HPDE6-E6E7 (cell line): ENCODE measurements at regions not wholly inside any gene's neighbourhood (a gene's known extent, or its start where the extent isn't known, plus 50 kb on each side); places are given as distances from the start of the nearest gene placed in this dataset.

ENCODE experiments used
- DNase-seq: peaks from one replicate; pipeline ENCODE4 v3.0.0; 2011; ENCODE audit warnings: missing footprints; ENCODE audit errors: extremely low spot score

DNA sequence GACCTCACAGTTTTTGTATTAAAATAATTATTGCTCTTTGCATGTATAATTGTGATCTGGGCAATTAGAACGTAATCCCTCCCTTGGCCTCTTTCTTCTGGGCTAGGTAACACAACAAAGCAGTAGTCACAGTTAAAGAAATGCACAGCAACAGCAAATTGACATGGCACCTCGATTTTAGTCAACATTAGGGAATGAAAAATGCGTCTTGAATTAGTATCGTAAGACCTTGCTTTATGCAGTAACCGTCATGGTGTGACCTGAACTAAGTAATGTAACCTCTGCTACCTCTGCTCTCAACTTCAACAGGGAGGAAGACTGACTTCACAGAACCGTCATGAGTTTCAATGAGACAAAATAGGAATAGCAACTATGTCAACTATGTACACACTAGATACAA, 265.4 kb upstream of the MAF start:
- no peak for DNase-seq

DNA sequence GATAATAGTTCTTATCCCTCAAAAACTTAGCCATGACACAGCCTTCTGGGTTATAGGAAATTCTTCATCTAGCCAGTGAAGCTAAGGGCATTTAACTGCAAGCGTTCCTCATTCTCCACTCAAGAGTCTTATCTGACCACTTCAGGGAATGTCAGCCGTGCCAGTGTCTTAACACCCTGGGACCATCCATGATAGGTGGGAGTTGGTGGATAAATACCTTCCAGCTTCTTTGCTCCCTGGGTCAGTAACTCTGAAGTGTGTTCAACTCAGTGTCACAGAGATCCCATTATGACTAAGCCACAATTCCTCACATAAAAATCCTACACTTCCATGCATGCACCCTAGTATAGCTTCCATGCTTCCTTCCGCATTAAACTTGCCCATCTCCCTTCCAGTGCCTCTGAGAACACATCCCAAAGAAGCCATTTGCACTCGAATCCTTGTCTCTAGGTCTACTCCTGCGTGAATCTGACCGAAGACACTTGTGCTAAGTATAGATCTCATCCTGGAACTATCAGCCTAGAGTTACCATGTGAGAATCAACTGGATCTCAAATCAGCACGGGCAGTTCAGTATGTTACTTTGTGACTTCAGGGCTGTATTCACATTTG, 264.3 kb upstream of the MAF start:
- DNase-seq: no peak

DNA sequence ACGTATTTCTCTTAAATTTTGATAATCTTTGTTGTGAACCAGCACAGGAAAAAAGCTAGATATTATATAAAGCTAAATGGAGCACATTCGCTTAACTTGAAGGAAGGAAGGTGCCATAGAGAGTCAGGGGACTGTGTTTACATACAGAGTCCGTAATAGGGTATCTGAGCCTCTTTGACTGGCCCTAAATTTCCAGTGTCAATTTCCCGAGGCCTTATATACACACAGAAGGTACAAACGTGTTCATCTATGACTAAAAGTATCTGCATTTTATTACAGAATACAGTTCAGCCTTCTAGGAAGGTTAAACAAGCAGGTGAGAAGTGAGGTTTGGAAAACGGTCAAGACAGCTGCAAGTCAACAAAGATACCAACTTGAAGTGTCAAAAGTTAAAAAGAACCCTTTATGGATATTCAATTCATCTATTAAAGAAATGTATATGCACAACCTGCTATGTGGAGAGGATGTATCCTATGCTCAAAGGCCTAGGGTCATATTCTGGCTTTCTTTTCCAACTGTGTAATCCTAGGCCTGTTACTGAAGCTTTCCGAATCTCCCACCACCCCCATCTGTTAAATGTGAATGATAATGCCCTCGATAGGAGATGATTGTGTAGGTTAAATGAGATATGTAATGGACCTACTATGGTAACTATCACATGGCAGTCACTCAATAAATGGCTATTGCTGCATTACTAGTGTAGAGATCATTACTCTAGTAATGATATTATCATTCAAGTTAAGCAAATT, 263.7 kb upstream of the MAF start:
- no peak for DNase-seq

DNA sequence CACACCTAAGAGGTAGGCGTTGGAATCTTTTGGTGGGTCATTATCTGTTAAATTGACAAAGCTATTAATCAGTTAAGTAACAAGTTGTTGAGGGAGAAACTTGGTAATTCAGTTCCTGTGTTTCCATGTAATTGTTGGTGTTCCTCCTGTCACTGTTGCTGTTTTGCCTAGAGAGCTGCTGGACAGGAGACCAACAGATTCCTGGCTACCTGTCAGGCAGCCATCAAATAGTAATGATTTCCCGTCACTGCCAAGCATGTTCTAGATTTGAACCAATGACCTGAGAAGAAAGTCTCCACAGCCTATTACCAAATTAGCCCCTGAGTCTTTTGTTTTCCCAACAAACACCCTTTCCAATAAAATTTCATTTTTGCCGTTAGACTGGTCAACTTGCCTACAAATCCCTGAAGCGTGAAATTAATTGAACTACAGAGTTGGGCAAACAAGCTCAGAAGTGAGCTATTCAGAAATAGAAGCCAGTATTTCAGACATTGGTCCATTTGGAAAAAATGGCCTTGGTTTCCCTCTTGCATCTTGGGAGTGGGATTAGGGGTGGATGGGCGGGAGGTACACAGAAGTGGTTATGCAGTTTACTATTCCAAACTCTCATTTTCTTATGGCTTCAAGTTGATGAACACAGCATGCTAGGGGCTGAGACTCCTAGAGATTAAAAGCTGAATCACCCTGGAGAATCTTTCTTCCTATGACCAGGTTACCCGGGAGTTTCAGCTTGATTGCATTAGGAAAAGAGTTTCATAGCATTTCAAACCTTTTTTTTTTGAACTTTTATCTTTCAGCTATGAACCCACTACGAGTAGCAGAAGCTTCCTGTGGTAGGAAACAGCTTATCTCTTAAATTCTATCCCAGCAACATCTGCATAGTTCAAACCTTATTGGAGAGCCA, 262.8 kb upstream of the MAF start:
- DNase-seq: no peak

DNA sequence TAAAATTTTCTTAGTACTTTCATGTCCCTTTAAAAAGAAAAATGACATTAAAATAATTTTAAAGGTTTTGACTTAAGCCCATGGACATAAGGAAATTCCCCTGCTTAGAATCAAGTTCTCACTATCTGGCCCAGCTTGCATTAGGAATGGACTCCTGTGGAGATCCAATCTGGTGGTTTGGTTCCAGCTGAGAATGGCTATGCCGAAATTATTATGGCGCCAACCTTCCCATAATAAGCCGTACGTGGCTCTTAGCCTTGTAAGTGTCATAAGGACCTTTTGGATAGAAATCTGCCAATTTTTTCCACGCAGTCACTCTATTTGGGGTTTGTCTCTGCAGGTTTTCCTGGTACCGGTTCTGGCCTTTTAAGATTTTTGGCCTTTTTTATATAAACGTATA, 262.1 kb upstream of the MAF start:
- no peak for DNase-seq

DNA sequence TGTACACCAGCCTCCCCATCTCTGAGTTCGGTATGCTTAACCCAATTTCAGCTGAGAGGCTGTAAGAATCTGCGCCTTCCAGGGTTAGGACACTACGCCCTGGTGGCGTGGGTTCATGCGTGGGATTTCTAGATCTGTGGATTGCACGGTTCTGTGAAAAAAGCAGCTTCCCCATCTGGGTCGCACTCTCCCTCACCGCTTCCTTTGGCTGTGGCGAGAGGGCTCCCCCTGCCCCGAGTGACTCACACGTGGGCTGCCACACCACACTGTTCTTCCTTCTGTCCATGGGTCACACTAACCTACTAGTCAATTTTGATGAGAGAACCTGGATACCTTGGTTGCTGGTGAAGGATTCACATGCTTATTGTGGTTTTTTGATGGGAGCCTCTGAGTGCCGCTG, 256.0 kb upstream of the MAF start:
- no peak for DNase-seq

DNA sequence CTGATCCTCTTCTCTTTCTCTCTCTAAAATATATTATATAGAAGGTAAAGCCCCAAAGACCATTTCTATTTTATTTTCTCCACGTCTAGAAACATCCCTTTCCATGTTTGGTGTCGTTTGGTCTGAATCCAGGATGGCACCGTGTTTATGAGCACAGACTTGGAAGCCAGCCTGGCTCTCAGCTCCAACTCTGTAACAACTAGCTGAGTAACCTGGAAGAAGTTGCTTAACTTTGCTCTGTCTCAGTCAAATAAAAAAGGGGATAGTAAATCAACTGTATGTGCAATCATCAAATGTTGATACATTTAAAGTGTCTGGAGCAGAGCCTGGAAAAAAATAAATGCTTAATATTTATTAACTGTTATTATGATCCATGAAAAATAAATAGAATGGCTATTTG, 249.8 kb upstream of the MAF start:
- no peak for DNase-seq

DNA sequence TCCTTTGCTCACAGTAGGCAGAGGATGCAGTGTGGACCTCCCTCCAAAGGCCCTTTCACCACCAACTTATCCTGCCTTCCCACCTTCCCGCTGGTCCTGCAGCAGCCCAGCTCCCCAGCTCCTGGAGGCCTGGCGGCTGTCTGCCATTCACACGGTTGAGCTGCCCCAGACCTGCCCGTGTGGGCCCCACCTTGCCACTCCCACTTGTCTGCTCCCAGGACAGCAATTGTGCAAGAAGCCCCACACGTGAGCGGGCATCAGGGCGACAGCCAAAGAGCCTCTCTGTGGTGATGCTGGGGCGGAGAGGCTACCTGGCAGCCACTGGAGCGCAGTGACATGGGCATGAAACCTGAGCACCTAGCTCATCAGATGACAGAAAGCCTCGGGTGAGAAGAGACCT, 248.6 kb upstream of the MAF start:
- DNase-seq: no peak

DNA sequence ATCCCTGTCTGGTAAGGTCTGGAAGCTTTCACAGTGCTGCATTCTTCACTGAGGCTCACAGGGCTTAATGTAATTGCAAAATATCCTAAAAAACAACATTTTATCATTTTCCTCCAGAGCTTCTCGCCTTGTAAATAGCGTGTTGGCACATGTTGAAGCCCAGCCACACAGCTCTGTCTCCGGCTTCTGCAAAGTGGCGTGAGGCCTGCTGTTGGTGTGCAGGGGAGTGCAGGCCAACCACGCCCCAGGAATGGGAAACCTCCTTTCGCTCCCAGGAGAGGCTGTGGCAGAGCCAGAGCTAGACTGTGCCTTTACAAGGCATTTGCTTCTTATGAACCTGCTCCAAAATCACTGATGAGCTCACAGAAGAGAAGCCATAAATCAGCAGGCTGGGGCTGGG, 248.2 kb upstream of the MAF start:
- no peak for DNase-seq

DNA sequence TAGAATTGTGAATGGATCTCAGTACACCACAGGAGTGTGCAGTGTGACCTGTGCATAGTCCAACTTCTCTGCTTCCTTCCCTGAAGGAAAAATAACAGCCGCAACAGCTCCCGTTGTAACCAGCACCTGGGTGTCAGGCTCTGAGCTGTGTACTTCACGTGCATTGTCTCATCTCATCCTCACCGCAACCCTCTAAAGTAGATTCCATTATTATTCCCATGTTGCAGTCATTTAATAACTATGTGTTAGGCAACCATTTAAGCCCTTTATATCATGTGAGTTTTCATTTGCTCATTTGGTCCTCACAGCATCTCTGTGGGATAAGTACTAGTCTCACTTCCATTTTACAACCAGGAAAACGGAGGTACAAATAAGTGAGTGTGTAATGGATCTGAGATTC, 247.0 kb upstream of the MAF start:
- no peak for DNase-seq

DNA sequence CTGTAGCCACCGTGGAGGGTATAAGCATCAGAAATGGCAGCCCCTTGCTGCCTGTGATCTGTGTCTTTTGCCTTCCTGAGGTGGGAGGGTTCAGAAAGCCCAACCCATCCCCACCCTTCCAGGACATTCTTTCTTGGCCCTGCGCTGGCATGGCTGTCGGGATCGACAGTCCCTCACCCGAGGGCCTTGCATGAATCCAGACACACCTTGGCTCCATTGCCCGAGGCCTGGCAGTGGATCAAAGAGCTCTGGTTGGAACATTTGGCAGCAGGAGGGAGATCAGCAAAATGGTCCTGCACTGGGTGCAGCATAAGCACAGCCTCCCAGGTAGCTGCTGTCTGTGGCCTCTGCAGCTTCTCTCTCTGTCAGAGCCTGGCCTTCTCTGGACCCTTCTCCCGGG, 246.6 kb upstream of the MAF start:
- no peak for DNase-seq

DNA sequence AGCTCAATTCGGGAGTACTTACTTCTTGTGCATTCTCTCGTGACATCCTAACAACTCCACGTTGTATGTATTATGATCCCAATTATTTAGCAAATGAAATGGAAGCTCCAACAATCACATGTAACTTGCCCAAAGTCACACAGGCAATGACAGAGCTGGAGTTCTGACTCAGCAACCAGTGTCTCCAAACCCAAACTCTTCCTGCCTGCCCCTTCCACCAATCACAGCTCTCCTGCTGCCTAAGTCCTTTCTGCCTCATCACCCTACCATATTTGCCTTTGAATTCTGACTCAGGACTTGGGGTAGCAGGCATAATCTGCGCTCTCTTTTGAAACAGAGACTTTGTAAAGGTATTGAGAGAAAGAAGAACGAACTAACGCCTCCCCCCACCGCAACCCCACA, 245.2 kb upstream of the MAF start:
- no peak for DNase-seq

DNA sequence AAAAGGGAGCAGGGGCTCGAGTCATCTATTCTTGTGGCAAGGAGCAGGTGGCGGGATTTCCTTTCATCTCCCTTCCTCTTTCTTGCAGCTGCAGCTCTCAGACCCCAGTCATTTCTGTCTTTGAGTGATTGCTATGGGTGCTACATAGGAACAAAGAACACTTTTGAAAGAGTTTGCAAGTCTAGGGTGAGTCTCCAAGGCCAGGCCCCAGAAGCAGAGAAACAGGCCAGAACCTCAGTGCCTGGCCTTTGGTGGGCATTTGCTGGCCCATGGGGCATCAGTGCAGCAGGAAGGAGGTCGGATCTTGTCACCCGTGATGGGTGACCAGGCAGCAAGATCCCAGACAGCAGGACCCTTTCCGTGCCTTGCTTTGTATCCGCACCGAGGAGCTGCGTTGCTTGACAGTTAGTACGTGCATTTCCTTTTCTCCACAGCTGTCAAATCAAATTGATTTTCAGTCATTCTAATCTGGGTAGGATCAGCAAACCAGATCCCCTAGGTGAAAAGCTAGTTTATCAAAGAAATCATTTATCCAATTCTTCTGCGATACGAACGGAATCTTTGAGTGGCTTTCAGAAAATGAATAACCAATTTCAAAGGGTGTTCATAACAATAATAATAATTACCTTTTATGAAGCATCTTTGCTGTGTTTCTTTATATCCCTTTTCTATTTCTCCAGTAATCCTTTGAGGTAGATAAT, 244.6 kb upstream of the MAF start:
- no peak for DNase-seq

DNA sequence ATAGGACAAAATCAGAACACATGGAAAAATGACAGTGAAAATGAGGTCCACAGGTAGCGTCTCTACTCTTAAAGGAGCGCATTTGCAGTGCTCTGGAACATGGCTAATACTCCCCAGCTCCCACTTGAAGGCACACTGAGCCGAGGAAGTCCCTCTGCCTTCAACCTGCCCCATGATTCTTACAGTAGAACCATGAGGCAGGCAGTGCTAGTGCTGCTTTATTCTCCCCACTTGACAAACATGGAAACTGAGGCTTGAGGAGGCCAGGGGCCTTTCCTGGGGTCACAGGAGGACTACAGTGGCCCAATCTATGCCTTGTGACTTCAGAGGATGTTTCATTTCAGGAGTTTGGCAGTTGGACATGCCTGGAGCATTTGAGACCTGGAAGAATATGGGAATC, 244.1 kb upstream of the MAF start:
- DNase-seq: no peak

DNA sequence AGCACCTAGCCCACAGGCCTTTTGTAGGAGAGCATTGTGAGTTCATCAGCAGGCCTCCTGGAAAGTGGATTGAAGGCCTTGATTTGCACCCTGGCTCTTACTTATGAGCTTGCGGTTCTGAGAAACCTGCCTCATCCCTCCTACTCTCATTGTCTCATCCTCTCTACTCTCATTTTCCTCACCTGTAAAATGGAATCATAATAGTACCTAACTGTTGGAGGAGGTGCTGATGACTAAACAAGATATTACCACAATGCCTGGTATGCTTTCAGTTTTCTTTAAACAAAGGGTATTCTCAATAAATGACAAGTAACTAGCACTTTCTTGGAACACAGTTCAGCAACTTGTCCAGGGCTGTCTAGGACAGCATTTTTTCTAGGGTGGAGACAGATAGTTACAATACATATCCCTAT, 243.1 kb upstream of the MAF start:
- no peak for DNase-seq

DNA sequence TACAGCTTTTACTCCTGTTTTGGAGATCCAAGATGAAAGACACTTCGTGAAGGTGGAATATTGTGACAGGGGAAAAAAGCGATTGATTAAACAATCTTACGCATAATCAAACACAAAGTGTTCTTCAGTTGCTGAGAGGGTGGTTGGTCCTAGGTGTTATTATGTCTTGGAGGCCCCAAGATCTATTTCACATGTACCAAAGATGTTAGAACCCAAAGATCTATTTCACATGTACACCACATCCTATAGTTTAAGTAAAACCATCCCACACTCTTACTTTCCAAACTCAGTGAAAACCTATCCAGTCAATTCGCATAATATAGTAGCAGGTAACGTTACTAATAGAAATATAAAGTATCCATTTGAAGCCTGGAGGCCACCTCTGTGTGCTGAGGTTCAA, 242.6 kb upstream of the MAF start:
- DNase-seq: no peak

DNA sequence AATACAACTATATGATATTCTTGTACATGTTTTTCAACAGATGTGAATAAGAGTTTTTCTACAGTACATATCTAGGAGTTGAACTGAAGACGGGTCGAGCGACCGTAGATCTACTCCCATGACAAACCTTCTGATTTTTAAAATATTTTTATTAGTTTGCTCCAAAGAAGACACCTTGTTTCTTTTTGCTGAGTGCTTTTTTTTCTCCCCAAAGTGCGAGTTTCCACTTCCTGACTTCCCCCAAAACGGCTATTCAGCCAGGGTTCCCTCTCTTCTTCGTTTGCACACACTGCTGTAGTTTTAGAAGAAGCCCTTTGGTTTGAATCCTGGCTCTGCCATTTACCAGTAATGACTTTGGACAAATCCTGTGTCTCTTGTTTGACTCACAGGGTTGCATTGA, 241.7 kb upstream of the MAF start:
- no peak for DNase-seq

DNA sequence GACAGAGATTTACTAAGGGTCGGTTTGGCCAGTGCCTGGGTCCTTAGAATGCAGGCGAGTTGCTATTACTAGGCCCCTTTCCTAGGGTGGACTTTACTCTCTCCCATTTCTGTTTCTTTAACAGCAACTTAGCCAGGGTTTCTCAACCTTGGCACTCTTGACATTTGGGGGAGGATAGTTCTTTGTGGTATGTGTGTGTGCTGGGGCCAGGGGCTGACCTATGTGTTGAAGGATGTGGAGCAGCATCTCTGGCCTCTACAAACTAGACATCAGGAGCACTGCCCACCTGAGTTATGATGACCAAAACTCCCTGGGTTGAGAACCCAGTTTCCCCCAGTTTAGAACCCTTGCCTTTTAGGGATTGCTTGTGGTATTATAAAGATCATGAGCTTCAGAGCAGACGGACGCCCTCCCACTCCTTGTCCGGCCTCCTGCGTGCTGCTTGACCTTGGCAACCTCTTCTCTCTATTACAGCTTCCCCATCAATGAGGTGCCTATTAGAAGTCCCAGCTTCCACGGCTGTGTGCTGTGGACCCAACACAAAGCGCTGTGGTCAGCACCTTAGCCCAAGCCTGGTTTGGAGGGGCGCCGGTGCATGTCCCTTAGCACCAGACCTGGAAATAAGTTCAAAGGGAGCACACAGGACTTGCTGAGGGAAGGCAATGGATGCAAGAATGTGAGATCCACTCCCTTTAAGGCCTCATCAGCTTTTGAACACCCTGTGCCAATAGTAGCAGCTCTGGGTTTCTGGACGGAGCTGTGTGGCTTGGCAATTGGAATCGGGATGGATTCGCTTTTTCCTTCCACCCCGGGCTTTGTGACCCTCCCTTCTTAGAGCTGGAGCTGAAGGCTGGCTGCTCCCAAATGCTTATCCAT, 239.2 kb upstream of the MAF start:
- DNase-seq: no peak

DNA sequence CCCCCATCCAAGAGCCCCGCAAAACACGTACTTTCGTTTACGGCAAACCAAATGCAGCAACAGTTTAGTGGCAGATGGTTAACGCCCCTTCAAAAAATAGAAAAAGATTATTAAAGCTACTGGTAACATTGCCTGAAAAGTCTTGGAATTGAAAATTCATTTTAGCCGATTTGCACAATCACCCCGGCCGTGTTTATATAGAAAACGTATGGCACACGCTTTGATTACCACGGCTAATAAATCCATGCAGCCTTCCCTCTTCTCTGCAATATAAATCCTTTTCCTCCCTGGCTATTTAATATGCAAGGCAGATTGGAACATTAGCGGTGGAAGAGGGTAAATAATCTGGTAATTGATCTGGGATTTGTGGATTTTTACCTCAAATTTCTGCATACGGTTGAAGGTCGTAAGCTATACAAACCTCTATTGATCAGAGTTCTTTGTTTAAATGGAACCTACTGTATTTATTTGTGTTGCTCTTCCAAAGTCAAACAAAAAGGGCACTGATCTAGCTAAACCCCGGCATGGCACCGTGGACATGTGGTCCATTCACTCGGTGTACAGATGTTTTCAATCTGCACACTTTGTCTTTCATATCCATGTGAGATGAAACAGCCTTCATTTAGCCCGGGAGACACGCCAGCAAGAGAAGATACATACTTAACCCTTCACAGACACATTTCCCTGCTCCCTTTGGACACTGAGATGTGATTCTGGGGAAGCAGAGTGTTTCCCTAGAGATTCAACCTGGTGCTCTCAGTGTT, 238.1 kb upstream of the MAF start:
- DNase-seq: no peak

DNA sequence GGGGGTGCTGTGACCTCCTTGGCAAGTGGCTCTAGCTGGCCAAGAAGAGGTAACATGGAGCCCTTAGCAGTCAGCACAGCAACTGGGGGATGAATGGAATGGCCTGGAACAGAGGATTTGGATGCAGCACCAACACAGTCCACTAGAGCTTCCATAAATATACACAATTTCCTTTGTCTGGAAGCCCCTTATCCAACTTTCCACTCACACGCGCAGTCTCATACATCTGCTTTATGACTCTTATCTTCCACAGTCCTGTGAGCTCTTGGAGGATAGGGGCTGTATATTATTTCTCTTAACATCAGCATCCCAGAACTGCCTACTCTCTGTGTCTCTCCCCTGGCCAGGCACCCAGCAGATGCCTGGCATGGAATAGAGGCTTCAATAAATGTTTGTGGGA, 235.6 kb upstream of the MAF start:
- DNase-seq: no peak

DNA sequence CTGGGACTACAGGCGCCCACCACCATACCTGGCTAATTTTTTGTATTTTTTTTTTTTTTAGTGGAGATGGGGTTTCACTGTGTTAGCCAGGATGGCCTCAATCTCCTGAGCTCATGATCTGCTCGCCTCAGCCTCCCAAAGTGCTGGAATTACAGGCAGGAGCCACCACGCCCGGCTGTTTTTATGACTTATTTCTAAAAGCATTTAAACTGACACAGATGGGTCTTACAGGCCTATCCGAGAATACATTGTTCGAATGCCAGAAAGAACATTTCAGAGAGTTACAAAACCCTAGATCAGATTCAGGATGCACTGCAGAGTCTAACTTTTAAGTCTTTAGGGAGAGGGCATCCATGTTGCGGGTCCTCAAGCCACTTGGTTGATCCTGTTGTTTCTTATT, 234.7 kb upstream of the MAF start:
- no peak for DNase-seq
